Gastroesophageal sphincter (tissue), 4 donors: ENCODE measurements at regions not wholly inside any gene's neighbourhood (a gene's known extent, or its start where the extent isn't known, plus 50 kb on each side); places are given as distances from the start of the nearest gene placed in this dataset.

Experiments used
- ATAC-seq: fragments of 150-250 bp; one replicate; pipeline ENCODE4 v1.9.1; 2016; ENCODE audit warnings: mild to moderate bottlenecking, moderate library complexity
- H3K27ac ChIP-seq, 4 donors: fragments of 200-600 bp; sonication (generic) in 3 of 4; 1 replicate in 3 of 4; 2 replicates in 1 of 4; pipeline ENCODE4 v1.5.1; 2016 to 2019
- H3K27me3 ChIP-seq: fragments of 200-600 bp; sonication (generic); one replicate; pipeline ENCODE4 v1.5.1; 2019
- H3K36me3 ChIP-seq, 2 donors: fragments of 200-600 bp; sonication (generic); one replicate each; pipeline ENCODE4 v1.5.1; 2019; ENCODE audit warnings: control low read depth in 1 of 2
- H3K4me1 ChIP-seq, 3 donors: fragments of 200-600 bp; sonication (generic); 1 replicate in 2 of 3; 2 replicates in 1 of 3; pipeline ENCODE4 v1.5.1; 2016 to 2019; ENCODE audit warnings: control low read depth in 2 of 3
- H3K4me3 ChIP-seq, 2 donors: fragments of 200-600 bp; sonication (generic); one replicate each; pipeline ENCODE4 v1.5.1; 2019; ENCODE audit warnings: mild to moderate bottlenecking in 1 of 2, moderate library complexity in 1 of 2
- H3K9me3 ChIP-seq, 3 donors: fragments of 200-600 bp; sonication (generic); one replicate each; pipeline ENCODE4 v1.5.1; 2017 to 2019; ENCODE audit warnings: control low read depth in 2 of 3
- EP300 ChIP-seq: sonication (generic); formaldehyde crosslinking; IDR thresholded peaks from one replicate; pipeline ENCODE4 v1.6.1; 2017; ENCODE audit warnings: antibody characterized with exemption, mild to moderate bottlenecking
- POLR2A ChIP-seq, 2 donors: fragments of 450-650 bp; IDR thresholded peaks; one replicate each; pipeline ENCODE4 v1.6.1; 2017; ENCODE audit warnings: antibody characterized with exemption in 2 of 2, mild to moderate bottlenecking in 2 of 2, moderate library complexity in 1 of 2
- POLR2AphosphoS5 ChIP-seq: sonication (generic); formaldehyde crosslinking; IDR thresholded peaks from one replicate; pipeline ENCODE4 v1.6.1; 2017; ENCODE audit warnings: antibody characterized with exemption
- WGBS, 2 donors: methylation state at CpG; one replicate each; pipeline ENCODE4 v1.1.5; 2018; ENCODE audit warnings: low coverage in 1 of 2; 5-methylcytosine and 5-hydroxymethylcytosine counted together
- TF ChIP-seq, protein P1 (sequence below), 4 experiments: fragments of 200-600 bp in 2 of 4; fragments of 450-650 bp in 2 of 4; sonication (generic) in 1 of 4; IDR thresholded peaks; one replicate each; pipeline ENCODE4 v1.5.1; 2017 to 2019; ENCODE audit warnings: antibody characterized with exemption in 4 of 4, mild to moderate bottlenecking in 2 of 4, moderate library complexity in 2 of 4

DNA sequence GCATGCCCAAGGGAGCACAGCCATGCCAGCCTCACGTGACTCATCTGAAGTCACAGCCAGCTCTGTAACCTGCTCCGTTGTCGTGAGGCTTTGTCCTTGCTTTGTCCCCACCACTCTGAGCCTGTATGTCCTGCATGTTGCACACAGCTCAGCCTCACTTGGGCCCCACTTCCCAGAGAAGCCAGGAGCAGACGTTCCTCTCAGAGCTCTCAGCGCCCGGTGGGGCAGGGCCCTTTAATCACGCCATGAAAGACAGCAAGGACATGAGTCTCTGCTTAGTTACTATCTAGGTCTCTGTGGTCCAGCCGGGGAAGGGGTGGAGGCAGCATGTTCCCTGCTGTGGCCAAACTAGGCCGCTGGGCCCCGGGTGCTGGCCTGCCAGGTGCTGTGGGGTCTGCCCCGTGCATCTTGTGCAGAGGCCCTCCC, 127.4 kb upstream of the FAM20C start:
- no peaks in the 10 kb centered on the region for H3K27me3 ChIP-seq
- peaks cover 0 to 31% (median 12%) of the 10 kb centered on the region in 3 donors for H3K4me1 ChIP-seq
- 69% methylated on average over 5 of the region's 11 CpGs; no CpG with 5 or more reads in 1 of the 2 donors for WGBS, 2 donors
- no peaks in the 10 kb centered on the region for H3K36me3 ChIP-seq
- no peak overlapping the region for H3K4me3 ChIP-seq
- no peaks in the 10 kb centered on the region for H3K9me3 ChIP-seq
- peak; percentile 26 for ATAC-seq
- no peak for TF ChIP-seq EP300
- TF ChIP-seq, protein P1, sequence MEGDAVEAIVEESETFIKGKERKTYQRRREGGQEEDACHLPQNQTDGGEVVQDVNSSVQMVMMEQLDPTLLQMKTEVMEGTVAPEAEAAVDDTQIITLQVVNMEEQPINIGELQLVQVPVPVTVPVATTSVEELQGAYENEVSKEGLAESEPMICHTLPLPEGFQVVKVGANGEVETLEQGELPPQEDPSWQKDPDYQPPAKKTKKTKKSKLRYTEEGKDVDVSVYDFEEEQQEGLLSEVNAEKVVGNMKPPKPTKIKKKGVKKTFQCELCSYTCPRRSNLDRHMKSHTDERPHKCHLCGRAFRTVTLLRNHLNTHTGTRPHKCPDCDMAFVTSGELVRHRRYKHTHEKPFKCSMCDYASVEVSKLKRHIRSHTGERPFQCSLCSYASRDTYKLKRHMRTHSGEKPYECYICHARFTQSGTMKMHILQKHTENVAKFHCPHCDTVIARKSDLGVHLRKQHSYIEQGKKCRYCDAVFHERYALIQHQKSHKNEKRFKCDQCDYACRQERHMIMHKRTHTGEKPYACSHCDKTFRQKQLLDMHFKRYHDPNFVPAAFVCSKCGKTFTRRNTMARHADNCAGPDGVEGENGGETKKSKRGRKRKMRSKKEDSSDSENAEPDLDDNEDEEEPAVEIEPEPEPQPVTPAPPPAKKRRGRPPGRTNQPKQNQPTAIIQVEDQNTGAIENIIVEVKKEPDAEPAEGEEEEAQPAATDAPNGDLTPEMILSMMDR (IDR thresholded peaks at IDR 0.05): no peak
- TF ChIP-seq POLR2AphosphoS5: no peak
- TF ChIP-seq POLR2A (IDR thresholded peaks at IDR 0.05): no peak
- H3K27ac ChIP-seq: no peak overlapping the region

- no peak for ATAC-seq
- H3K27me3 ChIP-seq: no peaks in the 10 kb centered on the region
- WGBS, 2 donors: 73 to 80% methylated on average over 1 to 3 of the region's 8 CpGs
- H3K9me3 ChIP-seq: no peaks in the 10 kb centered on the region
- H3K4me3 ChIP-seq: no peak overlapping the region
- TF ChIP-seq, protein P1 (IDR thresholded peaks at IDR 0.05): no peak
- no peak for TF ChIP-seq POLR2A (IDR thresholded peaks at IDR 0.05)
- TF ChIP-seq POLR2AphosphoS5: no peak
- TF ChIP-seq EP300: no peak
- no peaks in the 10 kb centered on the region for H3K36me3 ChIP-seq
- peaks cover 0 to 31% (median 12%) of the 10 kb centered on the region in 3 donors for H3K4me1 ChIP-seq
- H3K27ac ChIP-seq: no peak overlapping the region
Measured at GRCh38 chr7:65554-65953, 126.8 kb upstream of the FAM20C start.

- no peaks in the 10 kb centered on the region for H3K36me3 ChIP-seq
- no peaks in the 10 kb centered on the region for H3K27me3 ChIP-seq
- TF ChIP-seq POLR2A (IDR thresholded peaks at IDR 0.05) (no peak), EP300 (no peak), POLR2AphosphoS5 (no peak)
- TF ChIP-seq, protein P1 (IDR thresholded peaks at IDR 0.05): no peak
- WGBS, 2 donors: 83 to 86% methylated on average over 6 to 12 of the region's 12 CpGs
- H3K4me3 ChIP-seq: no peak overlapping the region
- ATAC-seq: no peak
- no peak overlapping the region for H3K27ac ChIP-seq
- no peaks in the 10 kb centered on the region for H3K9me3 ChIP-seq
- H3K4me1 ChIP-seq: peaks cover 0 to 31% (median 12%) of the 10 kb centered on the region in 3 donors
Measured at GRCh38 chr7:66296-66695, 126.1 kb upstream of the FAM20C start.

DNA sequence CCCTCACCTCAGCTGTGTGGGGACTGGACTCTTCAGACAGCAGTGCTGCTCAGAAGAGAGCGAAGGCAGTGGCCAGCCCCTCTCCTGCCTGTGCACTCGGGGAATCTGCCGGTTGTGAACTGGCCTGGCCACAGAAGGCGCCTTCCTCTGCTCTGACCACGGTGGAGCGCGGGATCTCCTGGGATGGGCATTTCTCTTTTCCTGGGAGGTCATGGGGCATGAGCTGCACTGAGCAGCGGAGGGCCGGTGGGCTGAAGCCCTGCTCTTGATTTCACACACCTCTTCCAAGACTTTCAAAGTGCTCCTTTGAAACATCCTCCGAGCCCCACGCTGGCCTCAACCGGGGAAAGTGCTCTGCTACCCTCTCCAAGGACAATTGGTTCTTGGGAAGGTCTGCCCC, 125.6 kb upstream of the FAM20C start:
- H3K27ac ChIP-seq: no peak overlapping the region
- peaks cover 0 to 31% (median 12%) of the 10 kb centered on the region in 3 donors for H3K4me1 ChIP-seq
- H3K4me3 ChIP-seq: no peak overlapping the region
- TF ChIP-seq, protein P1 (IDR thresholded peaks at IDR 0.05): no peak
- no peak for TF ChIP-seq POLR2AphosphoS5
- no peak for TF ChIP-seq EP300
- TF ChIP-seq POLR2A (IDR thresholded peaks at IDR 0.05): no peak
- H3K9me3 ChIP-seq: no peaks in the 10 kb centered on the region
- no peak for ATAC-seq
- H3K36me3 ChIP-seq: no peaks in the 10 kb centered on the region
- 80 to 94% methylated on average over 1 to 9 of the region's 12 CpGs for WGBS, 2 donors
- H3K27me3 ChIP-seq: no peaks in the 10 kb centered on the region

- H3K27ac ChIP-seq: peak overlapping the region in 1 of 4 donors; percentile 70
- H3K36me3 ChIP-seq: no peaks in the 10 kb centered on the region
- no peak overlapping the region for H3K4me3 ChIP-seq
- no peak for ATAC-seq
- H3K27me3 ChIP-seq: no peaks in the 10 kb centered on the region
- no peaks in the 10 kb centered on the region for H3K9me3 ChIP-seq
- TF ChIP-seq POLR2AphosphoS5: no peak
- no peak for TF ChIP-seq EP300
- TF ChIP-seq, protein P1 (IDR thresholded peaks at IDR 0.05): peak in 1 of 4 experiments; percentile 4
- WGBS, 2 donors: 95 to 97% methylated on average over 3 to 6 of the region's 11 CpGs
- H3K4me1 ChIP-seq: peaks cover 0 to 31% (median 12%) of the 10 kb centered on the region in 3 donors
Measured at GRCh38 chr7:67661-68395, 124.5 kb upstream of the FAM20C start.
